Testis (tissue), 2 donors: ENCODE measurements at regions not wholly inside any gene's neighbourhood (a gene's known extent, or its start where the extent isn't known, plus 50 kb on each side); places are given as distances from the start of the nearest gene placed in this dataset.

ENCODE experiments used
- DNase-seq: peaks from one replicate; pipeline ENCODE4 v3.0.0-alpha.2; 2019
- H3K27ac ChIP-seq, 2 donors: fragments of 200-600 bp; sonication (generic); one replicate each; pipeline ENCODE4 v1.5.1; 2019
- H3K27me3 ChIP-seq: fragments of 200-600 bp; sonication (generic); one replicate; pipeline ENCODE4 v1.5.1; 2019
- H3K36me3 ChIP-seq: fragments of 200-600 bp; sonication (generic); one replicate; pipeline ENCODE4 v1.5.1; 2017; ENCODE audit warnings: low read depth; ENCODE audit errors: missing control alignments
- H3K4me1 ChIP-seq: fragments of 200-600 bp; sonication (generic); one replicate; pipeline ENCODE4 v1.5.1; 2019
- H3K4me3 ChIP-seq, 2 donors: fragments of 200-600 bp; sonication (generic); one replicate each; pipeline ENCODE4 v1.5.1; 2017 to 2019
- H3K9me3 ChIP-seq: fragments of 200-600 bp; sonication (generic); one replicate; pipeline ENCODE4 v1.5.1; 2017
- POLR2A ChIP-seq: fragments of 450-650 bp; IDR thresholded peaks from one replicate; pipeline ENCODE4 v1.6.1; 2017; ENCODE audit warnings: antibody characterized with exemption, mild to moderate bottlenecking, moderate library complexity
- WGBS, 2 donors: methylation state at CpG; one replicate each; pipeline ENCODE4 v1.1.5; 2018; 5-methylcytosine and 5-hydroxymethylcytosine counted together
- intact Hi-C: fragments of 100-400 bp; cut with DNase I; formaldehyde crosslinking; loops from one replicate; pipeline ENCODE4 v1.15.1; 2023; ENCODE audit warnings: low total_unique reads
- TF ChIP-seq, protein P1 (sequence below), 3 experiments: fragments of 450-650 bp in 2 of 3; fragments of 200-600 bp in 1 of 3; sonication (generic) in 1 of 3; IDR thresholded peaks; one replicate each; pipeline ENCODE4 v1.5.1; 2016 to 2019; ENCODE audit warnings: antibody characterized with exemption in 3 of 3, mild to moderate bottlenecking in 2 of 3, moderate library complexity in 1 of 3

DNA sequence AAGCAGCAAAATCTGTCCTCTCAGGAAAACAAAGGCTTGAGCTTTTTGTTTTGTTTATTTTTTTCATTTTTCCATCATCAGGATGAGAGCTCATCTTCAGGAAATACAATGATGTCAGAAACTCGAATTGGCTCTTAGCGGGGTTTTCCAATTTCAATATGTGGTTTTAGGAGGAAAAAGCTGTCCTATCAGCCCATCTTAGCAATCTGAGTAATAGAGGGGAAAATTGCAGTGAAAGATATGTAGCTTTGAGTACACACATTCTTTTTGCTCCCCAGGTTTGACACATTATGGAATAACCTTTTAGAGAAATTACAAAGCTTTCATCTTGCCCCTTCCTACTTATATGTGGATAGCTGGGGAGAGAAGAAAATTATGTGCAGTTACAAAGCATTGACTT is 113.6 kb upstream of the MYO3A start:
- H3K27ac ChIP-seq, result no peak overlapping the region
- no peak for DNase-seq
- H3K36me3 ChIP-seq, result no peaks in the 10 kb centered on the region
- 83 to 85% methylated on average over 2 of the region's 2 CpGs for WGBS, 2 donors
- H3K4me3 ChIP-seq, result no peak overlapping the region
- TF ChIP-seq, protein P1, sequence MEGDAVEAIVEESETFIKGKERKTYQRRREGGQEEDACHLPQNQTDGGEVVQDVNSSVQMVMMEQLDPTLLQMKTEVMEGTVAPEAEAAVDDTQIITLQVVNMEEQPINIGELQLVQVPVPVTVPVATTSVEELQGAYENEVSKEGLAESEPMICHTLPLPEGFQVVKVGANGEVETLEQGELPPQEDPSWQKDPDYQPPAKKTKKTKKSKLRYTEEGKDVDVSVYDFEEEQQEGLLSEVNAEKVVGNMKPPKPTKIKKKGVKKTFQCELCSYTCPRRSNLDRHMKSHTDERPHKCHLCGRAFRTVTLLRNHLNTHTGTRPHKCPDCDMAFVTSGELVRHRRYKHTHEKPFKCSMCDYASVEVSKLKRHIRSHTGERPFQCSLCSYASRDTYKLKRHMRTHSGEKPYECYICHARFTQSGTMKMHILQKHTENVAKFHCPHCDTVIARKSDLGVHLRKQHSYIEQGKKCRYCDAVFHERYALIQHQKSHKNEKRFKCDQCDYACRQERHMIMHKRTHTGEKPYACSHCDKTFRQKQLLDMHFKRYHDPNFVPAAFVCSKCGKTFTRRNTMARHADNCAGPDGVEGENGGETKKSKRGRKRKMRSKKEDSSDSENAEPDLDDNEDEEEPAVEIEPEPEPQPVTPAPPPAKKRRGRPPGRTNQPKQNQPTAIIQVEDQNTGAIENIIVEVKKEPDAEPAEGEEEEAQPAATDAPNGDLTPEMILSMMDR (IDR thresholded peaks at IDR 0.05), result no peak
- TF ChIP-seq POLR2A, result no peak
- no peaks in the 10 kb centered on the region for H3K27me3 ChIP-seq
- intact Hi-C loops, result no loop called here
- H3K9me3 ChIP-seq, result no peaks in the 10 kb centered on the region
- H3K4me1 ChIP-seq, result no peaks in the 10 kb centered on the region

- intact Hi-C loops, result no loop called here
- TF ChIP-seq, protein P1 (IDR thresholded peaks at IDR 0.05), result no peak
- no peak for TF ChIP-seq POLR2A
- WGBS, 2 donors, result 65 to 77% methylated on average over 8 of the region's 8 CpGs
- H3K27ac ChIP-seq, result no peak overlapping the region
- H3K4me3 ChIP-seq, result no peak overlapping the region
- no peaks in the 10 kb centered on the region for H3K27me3 ChIP-seq
- no peaks in the 10 kb centered on the region for H3K36me3 ChIP-seq
- no peaks in the 10 kb centered on the region for H3K4me1 ChIP-seq
- no peaks in the 10 kb centered on the region for H3K9me3 ChIP-seq
- DNase-seq, result no peak
These were observed 113.2 kb upstream of the MYO3A start for GRCh38 chr10:25820874-25821273.

- 53 to 61% methylated on average over 4 of the region's 4 CpGs for WGBS, 2 donors
- Histone ChIP-seq H3K27ac (no peak overlapping the region), H3K4me1 (no peaks in the 10 kb centered on the region), H3K27me3 (no peaks in the 10 kb centered on the region), H3K9me3 (no peaks in the 10 kb centered on the region), H3K4me3 (no peak overlapping the region), H3K36me3 (no peaks in the 10 kb centered on the region)
- DNase-seq, result no peak
- TF ChIP-seq POLR2A, result no peak
- TF ChIP-seq, protein P1 (IDR thresholded peaks at IDR 0.05), result no peak
- intact Hi-C loops, result no loop called here
These were observed 110.0 kb upstream of the MYO3A start for GRCh38 chr10:25824050-25824449.

GRCh38 chr10:25828475-25828874 is 105.6 kb upstream of the MYO3A start:
- intact Hi-C loops, result no loop called here

GRCh38 chr10:25831080-25831479 is 102.9 kb upstream of the MYO3A start:
- Histone ChIP-seq H3K4me1 (no peaks in the 10 kb centered on the region), H3K27ac (no peak overlapping the region), H3K36me3 (no peaks in the 10 kb centered on the region), H3K4me3 (no peak overlapping the region), H3K27me3 (no peaks in the 10 kb centered on the region), H3K9me3 (no peaks in the 10 kb centered on the region)
- intact Hi-C loops, result no loop called here
- no peak for DNase-seq
- WGBS, 2 donors, result 86 to 92% methylated on average over 1 of the region's 1 CpG
- no peak for TF ChIP-seq POLR2A
- TF ChIP-seq, protein P1 (IDR thresholded peaks at IDR 0.05), result no peak

More at GRCh38 chr10:25828475-25828874, 105.6 kb upstream of the MYO3A start:
- no peaks in the 10 kb centered on the region for H3K27me3 ChIP-seq
- WGBS, 2 donors, result 36 to 42% methylated on average over 4 of the region's 4 CpGs
- TF ChIP-seq POLR2A, result no peak
- TF ChIP-seq, protein P1 (IDR thresholded peaks at IDR 0.05), result no peak
- DNase-seq, result no peak
- H3K36me3 ChIP-seq, result no peaks in the 10 kb centered on the region
- H3K27ac ChIP-seq, result no peak overlapping the region
- H3K4me1 ChIP-seq, result no peaks in the 10 kb centered on the region
- no peaks in the 10 kb centered on the region for H3K9me3 ChIP-seq
- no peak overlapping the region for H3K4me3 ChIP-seq
